ENCODE measurements at regions not wholly inside any gene's neighbourhood (a gene's known extent, or its start where the extent isn't known, plus 50 kb on each side); places are given as distances from the start of the nearest gene placed in this dataset.

DNA sequence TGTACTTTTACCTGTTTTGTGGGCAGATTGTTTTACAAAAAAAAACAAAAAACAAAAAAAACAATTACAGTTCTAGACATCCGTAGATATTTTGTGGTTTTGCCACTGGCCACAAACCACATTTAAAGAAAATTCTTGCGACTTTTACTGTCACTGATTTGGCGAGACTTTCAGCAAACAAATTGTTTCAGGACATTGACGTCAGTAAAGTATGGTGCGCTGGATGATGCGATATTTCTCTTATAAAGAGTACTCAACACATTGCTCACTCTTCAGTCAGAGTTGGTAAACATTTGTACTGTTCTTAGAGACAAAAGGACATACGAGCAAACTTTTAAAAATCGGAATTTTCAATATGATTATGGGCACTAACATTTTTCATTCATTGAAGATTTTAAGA is 229.8 kb downstream of the HAO1 start:
- H3K27me3 ChIP-seq: no peaks in the 10 kb centered on the region
- TF ChIP-seq, protein P1, sequence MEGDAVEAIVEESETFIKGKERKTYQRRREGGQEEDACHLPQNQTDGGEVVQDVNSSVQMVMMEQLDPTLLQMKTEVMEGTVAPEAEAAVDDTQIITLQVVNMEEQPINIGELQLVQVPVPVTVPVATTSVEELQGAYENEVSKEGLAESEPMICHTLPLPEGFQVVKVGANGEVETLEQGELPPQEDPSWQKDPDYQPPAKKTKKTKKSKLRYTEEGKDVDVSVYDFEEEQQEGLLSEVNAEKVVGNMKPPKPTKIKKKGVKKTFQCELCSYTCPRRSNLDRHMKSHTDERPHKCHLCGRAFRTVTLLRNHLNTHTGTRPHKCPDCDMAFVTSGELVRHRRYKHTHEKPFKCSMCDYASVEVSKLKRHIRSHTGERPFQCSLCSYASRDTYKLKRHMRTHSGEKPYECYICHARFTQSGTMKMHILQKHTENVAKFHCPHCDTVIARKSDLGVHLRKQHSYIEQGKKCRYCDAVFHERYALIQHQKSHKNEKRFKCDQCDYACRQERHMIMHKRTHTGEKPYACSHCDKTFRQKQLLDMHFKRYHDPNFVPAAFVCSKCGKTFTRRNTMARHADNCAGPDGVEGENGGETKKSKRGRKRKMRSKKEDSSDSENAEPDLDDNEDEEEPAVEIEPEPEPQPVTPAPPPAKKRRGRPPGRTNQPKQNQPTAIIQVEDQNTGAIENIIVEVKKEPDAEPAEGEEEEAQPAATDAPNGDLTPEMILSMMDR (IDR thresholded peaks at IDR 0.05 in 4 of 5, conservative IDR thresholded peaks at IDR 0.05 in 1 of 5): no peak
- TF ChIP-seq POLR2A (IDR thresholded peaks at IDR 0.05): no peak
- H3K4me3 ChIP-seq: no peak overlapping the region
- in situ Hi-C loops (cut with MboI; ENCODE audit: low sequenced_read_pairs in 4 of 4) (no loop called here), intact Hi-C loops (cut with DNase I; ENCODE audit: low total_unique reads) (no loop called here)
- H3K27ac ChIP-seq: no peak overlapping the region
- no peak for ATAC-seq
- H3K4me1 ChIP-seq: no peaks in the 10 kb centered on the region
- H3K36me3 ChIP-seq: no peaks in the 10 kb centered on the region
- peaks cover 0 to 2% (median 0%) of the 10 kb centered on the region in 3 donors for H3K9me3 ChIP-seq
- no peak for DNase-seq

DNA sequence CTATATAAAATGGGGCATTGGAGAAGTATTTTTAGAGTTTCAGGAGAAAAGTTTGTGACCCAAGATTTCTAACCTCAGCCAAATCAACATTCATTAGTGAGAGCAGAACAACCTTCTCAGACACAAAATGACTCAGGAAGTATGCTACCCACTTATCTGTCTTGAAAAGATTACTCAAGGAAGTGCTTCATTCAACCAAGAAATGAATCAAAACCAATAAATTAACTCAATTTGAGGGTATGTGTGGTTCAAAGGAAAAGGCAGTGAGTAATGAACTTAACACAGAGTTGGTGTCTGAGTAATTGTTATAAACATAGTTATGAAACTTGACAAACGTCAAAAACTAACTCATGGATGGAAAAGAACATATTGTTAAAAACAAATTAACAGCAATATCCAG is 227.6 kb downstream of the HAO1 start:
- no peak for DNase-seq
- ATAC-seq: no peak
- intact Hi-C loops (cut with DNase I; ENCODE audit: low total_unique reads) (no loop called here), in situ Hi-C loops (cut with MboI; ENCODE audit: low sequenced_read_pairs in 4 of 4) (no loop called here)
- H3K4me1 ChIP-seq: no peaks in the 10 kb centered on the region
- no peak overlapping the region for H3K4me3 ChIP-seq
- TF ChIP-seq POLR2A (IDR thresholded peaks at IDR 0.05): no peak
- TF ChIP-seq, protein P1 (IDR thresholded peaks at IDR 0.05 in 4 of 5, conservative IDR thresholded peaks at IDR 0.05 in 1 of 5): no peak
- peaks cover 0 to 2% (median 0%) of the 10 kb centered on the region in 3 donors for H3K9me3 ChIP-seq
- no peak overlapping the region for H3K27ac ChIP-seq
- H3K36me3 ChIP-seq: no peaks in the 10 kb centered on the region
- no peaks in the 10 kb centered on the region for H3K27me3 ChIP-seq

DNA sequence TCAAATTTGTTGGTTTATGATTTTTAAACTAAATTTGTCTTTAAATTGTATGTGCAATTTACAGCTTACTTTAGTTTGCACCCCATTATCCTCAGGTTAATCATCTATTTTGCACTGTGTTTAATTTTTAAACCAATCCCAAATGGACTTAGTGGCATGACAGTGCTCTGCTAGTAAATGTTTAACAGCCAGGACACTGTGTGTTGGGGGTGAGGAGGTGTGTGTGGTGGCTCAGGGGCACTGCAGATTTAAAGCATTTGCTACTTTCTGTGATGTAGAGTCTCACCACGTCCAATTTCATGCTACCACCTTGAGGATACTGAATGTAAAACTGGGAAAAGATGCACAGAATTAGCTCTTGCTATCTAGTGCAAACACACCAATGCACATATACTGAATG is 225.7 kb downstream of the HAO1 start:
- H3K4me1 ChIP-seq: no peaks in the 10 kb centered on the region
- in situ Hi-C loops (cut with MboI; ENCODE audit: low sequenced_read_pairs in 4 of 4) (no loop called here), intact Hi-C loops (cut with DNase I; ENCODE audit: low total_unique reads) (no loop called here)
- no peak for DNase-seq
- no peak for ATAC-seq
- no peak overlapping the region for H3K4me3 ChIP-seq
- H3K36me3 ChIP-seq: no peaks in the 10 kb centered on the region
- TF ChIP-seq, protein P1 (IDR thresholded peaks at IDR 0.05 in 4 of 5, conservative IDR thresholded peaks at IDR 0.05 in 1 of 5): no peak
- no peak for TF ChIP-seq POLR2A (IDR thresholded peaks at IDR 0.05)
- H3K27me3 ChIP-seq: no peaks in the 10 kb centered on the region
- no peak overlapping the region for H3K27ac ChIP-seq
- peaks cover 0 to 2% (median 0%) of the 10 kb centered on the region in 3 donors for H3K9me3 ChIP-seq

DNA sequence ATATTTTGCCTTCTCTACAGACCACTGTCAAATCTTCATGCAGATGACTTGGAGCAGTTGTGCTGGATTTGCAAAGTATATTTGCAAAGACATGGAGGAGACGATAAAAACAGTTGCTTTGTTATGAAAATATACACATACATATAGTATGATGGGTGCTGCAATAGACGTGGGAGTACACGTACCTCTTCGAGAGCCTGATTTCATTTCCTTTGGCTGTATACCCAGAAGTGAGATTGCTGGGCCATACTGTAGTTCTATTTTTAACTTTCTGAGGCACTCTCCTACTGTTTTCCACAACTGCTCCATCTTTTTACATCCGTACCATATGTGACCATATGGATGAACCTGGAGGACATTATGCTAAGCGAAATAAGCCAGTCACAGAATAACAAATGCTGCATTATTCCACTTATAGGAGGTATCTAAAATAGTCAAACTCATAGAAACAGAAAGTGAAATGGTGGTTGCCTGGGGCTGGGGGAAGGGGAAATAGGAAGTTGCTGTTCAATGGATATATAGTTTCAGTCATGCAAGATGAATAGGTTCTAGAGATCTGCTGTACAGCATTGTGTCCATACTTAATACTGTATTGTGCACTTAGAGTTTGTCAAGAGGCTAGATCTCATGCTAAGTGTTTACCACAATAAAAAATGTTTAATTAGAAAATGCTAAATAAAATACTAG is 223.8 kb downstream of the HAO1 start:
- H3K27me3 ChIP-seq: no peaks in the 10 kb centered on the region
- TF ChIP-seq, protein P1 (IDR thresholded peaks at IDR 0.05 in 4 of 5, conservative IDR thresholded peaks at IDR 0.05 in 1 of 5): no peak
- no peak for TF ChIP-seq POLR2A (IDR thresholded peaks at IDR 0.05)
- H3K36me3 ChIP-seq: no peaks in the 10 kb centered on the region
- intact Hi-C loops (cut with DNase I; ENCODE audit: low total_unique reads): loop anchor here (5.0 kb wide), 1 partner anchor 889 kb away; no protein-coding TSS in a partner anchor
- in situ Hi-C loops (cut with MboI; ENCODE audit: low sequenced_read_pairs in 4 of 4): no loop called here
- H3K9me3 ChIP-seq: no peaks in the 10 kb centered on the region
- no peak overlapping the region for H3K27ac ChIP-seq
- no peak overlapping the region for H3K4me3 ChIP-seq
- H3K4me1 ChIP-seq: no peaks in the 10 kb centered on the region
- DNase-seq (no peak), ATAC-seq (no peak)

DNA sequence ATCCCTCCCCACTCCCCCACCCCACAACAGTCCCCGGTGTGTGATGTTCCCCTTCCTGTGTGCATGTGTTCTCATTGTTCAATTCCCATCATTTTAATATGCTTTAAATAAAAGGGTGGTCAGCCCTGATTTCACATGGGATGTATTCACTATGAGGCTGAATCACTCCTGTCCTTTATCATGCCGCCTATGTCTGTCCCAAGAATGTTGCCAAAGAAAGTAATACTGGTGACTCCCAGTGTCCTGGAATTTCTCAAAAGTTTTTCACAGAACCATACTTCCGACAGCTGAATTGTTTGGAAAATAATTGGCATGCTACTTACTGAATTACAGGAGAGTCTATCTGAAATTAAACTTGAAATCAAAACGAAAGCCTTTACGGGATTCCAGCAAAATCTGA is 217.7 kb downstream of the HAO1 start:
- intact Hi-C loops (cut with DNase I; ENCODE audit: low total_unique reads): no loop called here

More for the DNA sequence above, 217.7 kb downstream of the HAO1 start:
- H3K4me3 ChIP-seq: no peak overlapping the region
- no peaks in the 10 kb centered on the region for H3K27me3 ChIP-seq
- ATAC-seq (no peak), DNase-seq (no peak)
- no peak overlapping the region for H3K27ac ChIP-seq
- no peak for TF ChIP-seq POLR2A (IDR thresholded peaks at IDR 0.05)
- TF ChIP-seq, protein P1 (IDR thresholded peaks at IDR 0.05 in 4 of 5, conservative IDR thresholded peaks at IDR 0.05 in 1 of 5): no peak
- no peaks in the 10 kb centered on the region for H3K4me1 ChIP-seq
- no peaks in the 10 kb centered on the region for H3K36me3 ChIP-seq
- in situ Hi-C loops (cut with MboI; ENCODE audit: low sequenced_read_pairs in 4 of 4): no loop called here
- H3K9me3 ChIP-seq: no peaks in the 10 kb centered on the region
